Mesenchymal stem cell (in vitro differentiated cells and primary cell): ENCODE measurements at regions not wholly inside any gene's neighbourhood (a gene's known extent, or its start where the extent isn't known, plus 50 kb on each side); places are given as distances from the start of the nearest gene placed in this dataset.

Experiments
- DNase-seq: peaks from one replicate; pipeline ENCODE4 v3.0.0-alpha.2; 2013
- H2AFZ ChIP-seq: one replicate; pipeline ENCODE4 v1.6.1; 2013; ENCODE audit warnings: low read depth, mild to moderate bottlenecking, control low read depth, inconsistent platforms, low read length, moderate library complexity
- H2AK5ac ChIP-seq: 2 replicates; pipeline ENCODE4 v1.6.1; 2013; ENCODE audit warnings: low read length, moderate library complexity, mild to moderate bottlenecking, inconsistent platforms; ENCODE audit not compliant: severe bottlenecking
- H2BK120ac ChIP-seq: one replicate; pipeline ENCODE4 v1.6.1; 2013; ENCODE audit warnings: low read depth, mild to moderate bottlenecking, inconsistent platforms, low read length, moderate library complexity
- H2BK12ac ChIP-seq, 2 experiments: one replicate each; pipeline ENCODE4 v1.6.1; 2013; ENCODE audit warnings: inconsistent platforms in 2 of 2, low read length in 2 of 2, mild to moderate bottlenecking in 2 of 2, moderate library complexity in 2 of 2, control low read depth in 1 of 2
- H2BK15ac ChIP-seq: one replicate; pipeline ENCODE4 v1.6.1; 2013; ENCODE audit warnings: mild to moderate bottlenecking, low read depth, inconsistent platforms; ENCODE audit not compliant: poor library complexity, severe bottlenecking
- H2BK5ac ChIP-seq: 2 replicates; pipeline ENCODE4 v1.6.1; 2013; ENCODE audit warnings: low read depth, mild to moderate bottlenecking, low read length, control low read depth, inconsistent platforms; ENCODE audit not compliant: poor library complexity, severe bottlenecking
- H3K14ac ChIP-seq, 2 experiments: one replicate each; pipeline ENCODE4 v1.6.1; 2013; ENCODE audit warnings: inconsistent platforms in 2 of 2, low read length in 2 of 2, control low read depth in 1 of 2, mild to moderate bottlenecking in 1 of 2, moderate library complexity in 1 of 2
- H3K18ac ChIP-seq, 2 experiments: one replicate each; pipeline ENCODE4 v1.6.1; 2013; ENCODE audit warnings: inconsistent platforms in 2 of 2, low read length in 2 of 2, control low read depth in 1 of 2, low read depth in 1 of 2, mild to moderate bottlenecking in 1 of 2
- H3K23ac ChIP-seq, 2 experiments: one replicate each; pipeline ENCODE4 v1.6.1; 2013; ENCODE audit warnings: inconsistent platforms in 2 of 2, low read length in 2 of 2, mild to moderate bottlenecking in 2 of 2, moderate library complexity in 2 of 2, control low read depth in 1 of 2
- H3K27ac ChIP-seq: 2 replicates; pipeline ENCODE4 v1.5.1; 2013; ENCODE audit warnings: mild to moderate bottlenecking, moderate library complexity, low read length, control low read depth, inconsistent platforms; ENCODE audit not compliant: poor library complexity, severe bottlenecking
- H3K27me3 ChIP-seq, 2 experiments: 2 replicates each; pipeline versions ENCODE4 v1.6.1 to v1.7.0; 2013; ENCODE audit warnings: low read length in 2 of 2, mild to moderate bottlenecking in 2 of 2, moderate library complexity in 2 of 2, control low read depth in 1 of 2, inconsistent platforms in 1 of 2; ENCODE audit not compliant: control insufficient read depth in 1 of 2, insufficient read depth in 1 of 2
- H3K36me3 ChIP-seq, 2 experiments: 2 replicates each; pipeline versions ENCODE4 v1.6.1 to v1.7.0; 2013; ENCODE audit warnings: low read length in 2 of 2, control low read depth in 1 of 2, inconsistent platforms in 1 of 2, low read depth in 1 of 2, mild to moderate bottlenecking in 1 of 2; ENCODE audit not compliant: insufficient read depth in 2 of 2, control insufficient read depth in 1 of 2
- H3K4ac ChIP-seq, 2 experiments: one replicate each; pipeline ENCODE4 v1.6.1; 2013; ENCODE audit warnings: inconsistent platforms in 2 of 2, low read length in 2 of 2, mild to moderate bottlenecking in 2 of 2, moderate library complexity in 2 of 2, control low read depth in 1 of 2, low read depth in 1 of 2
- H3K4me1 ChIP-seq: 2 replicates; pipeline ENCODE4 v1.6.1; 2013; ENCODE audit warnings: low read depth, low read length, control low read depth; ENCODE audit not compliant: control insufficient read depth, insufficient read depth
- H3K4me2 ChIP-seq: 2 replicates; pipeline ENCODE4 v1.6.1; 2013; ENCODE audit warnings: low read length, mild to moderate bottlenecking, inconsistent platforms; ENCODE audit not compliant: poor library complexity, severe bottlenecking
- H3K4me3 ChIP-seq, 2 experiments: 2 replicates each; pipeline versions ENCODE4 v1.5.1 to v1.7.0; 2013; ENCODE audit warnings: low read length in 2 of 2, mild to moderate bottlenecking in 2 of 2, control low read depth in 1 of 2, low read depth in 1 of 2; ENCODE audit not compliant: insufficient read depth in 1 of 2
- H3K79me1 ChIP-seq: replicated peaks from 2 replicates; pipeline ENCODE4 v1.6.1; 2013; ENCODE audit warnings: mild to moderate bottlenecking, control low read depth, low read length, inconsistent platforms; ENCODE audit not compliant: poor library complexity, severe bottlenecking
- H3K9ac ChIP-seq: 2 replicates; pipeline ENCODE4 v1.7.0; 2013; ENCODE audit warnings: mild to moderate bottlenecking, low read length, moderate library complexity
- H3K9me3 ChIP-seq: 2 replicates; pipeline ENCODE4 v1.7.0; 2013; ENCODE audit warnings: mild to moderate bottlenecking, low read length; ENCODE audit not compliant: control insufficient read depth
- H4K8ac ChIP-seq: one replicate; pipeline ENCODE4 v1.6.1; 2013; ENCODE audit warnings: inconsistent platforms, mild to moderate bottlenecking, low read length, moderate library complexity
- H4K91ac ChIP-seq: one replicate; pipeline ENCODE4 v1.6.1; 2013; ENCODE audit warnings: mild to moderate bottlenecking, low read length, inconsistent platforms
- WGBS: methylation state at CpG from one replicate; pipeline ENCODE4 v1.1.7; 2013; ENCODE audit warnings: mixed read lengths; 5-methylcytosine and 5-hydroxymethylcytosine counted together

GRCh38 chr2:239600001-239600593, 199.3 kb upstream of the HDAC4 start:
- Histone ChIP-seq H2BK12ac (no peak overlapping the region), H3K9ac (no peak overlapping the region), H3K79me1 (no peaks in the 10 kb centered on the region), H2BK5ac (no peak overlapping the region), H3K4me3 (no peak overlapping the region), H4K8ac (no peak overlapping the region), H3K4me2 (no peak overlapping the region), H3K23ac (no peak overlapping the region), H3K18ac (no peak overlapping the region), H3K4me1 (no peaks in the 10 kb centered on the region), H2BK120ac (no peak overlapping the region), H3K9me3 (no peaks in the 10 kb centered on the region), H3K27me3 (peaks cover 0 to 15% of the 10 kb centered on the region in 2 experiments), H2AK5ac (no peak overlapping the region), H4K91ac (no peak overlapping the region), H3K14ac (no peak overlapping the region), H3K27ac (no peak overlapping the region), H2BK15ac (no peak overlapping the region), H3K4ac (no peak overlapping the region), H3K36me3 (no peaks in the 10 kb centered on the region), H2AFZ (no peak overlapping the region)
- 84% methylated on average over 14 of the region's 14 CpGs for WGBS
- DNase-seq: no peak

GRCh38 chr2:239599299-239599698, 198.5 kb upstream of the HDAC4 start:
- no peak for DNase-seq
- Histone ChIP-seq H3K4me3 (no peak overlapping the region), H2BK5ac (no peak overlapping the region), H3K9me3 (no peaks in the 10 kb centered on the region), H3K27me3 (peaks cover 0 to 13% of the 10 kb centered on the region in 2 experiments), H4K91ac (no peak overlapping the region), H2AFZ (no peak overlapping the region), H4K8ac (no peak overlapping the region), H3K27ac (no peak overlapping the region), H2BK12ac (no peak overlapping the region), H3K14ac (no peak overlapping the region), H3K23ac (no peak overlapping the region), H3K18ac (no peak overlapping the region), H3K4me1 (no peaks in the 10 kb centered on the region), H2BK15ac (no peak overlapping the region), H3K79me1 (no peaks in the 10 kb centered on the region), H2BK120ac (no peak overlapping the region), H3K36me3 (no peaks in the 10 kb centered on the region), H3K4ac (no peak overlapping the region), H3K9ac (no peak overlapping the region), H3K4me2 (no peak overlapping the region), H2AK5ac (no peak overlapping the region)
- 77% methylated on average over 14 of the region's 14 CpGs for WGBS

DNA sequence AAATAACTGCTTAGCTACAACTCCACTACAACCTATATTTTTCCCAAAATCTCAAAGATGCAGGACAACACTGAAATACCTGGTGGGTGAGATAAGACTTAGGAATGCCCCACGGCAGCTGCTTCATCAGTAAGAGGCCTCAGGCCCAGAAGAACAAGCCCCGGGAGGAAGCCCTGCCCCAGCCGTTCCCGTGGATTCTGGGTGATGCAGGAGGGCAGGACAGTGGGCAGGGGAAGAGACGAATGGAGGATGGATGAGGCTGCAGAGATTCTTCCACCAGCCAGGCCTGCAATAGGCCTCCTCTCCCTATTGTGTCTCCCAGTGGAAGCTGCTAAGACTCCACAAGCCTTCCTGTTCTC, 197.9 kb upstream of the HDAC4 start:
- H2AK5ac ChIP-seq: no peak overlapping the region
- H3K27ac ChIP-seq: no peak overlapping the region
- no peak for DNase-seq
- H3K9me3 ChIP-seq: no peaks in the 10 kb centered on the region
- no peak overlapping the region for H2BK12ac ChIP-seq
- H2BK15ac ChIP-seq: no peak overlapping the region
- no peak overlapping the region for H3K9ac ChIP-seq
- no peaks in the 10 kb centered on the region for H3K79me1 ChIP-seq
- WGBS: 81% methylated on average over 5 of the region's 5 CpGs
- H3K14ac ChIP-seq: no peak overlapping the region
- H3K4me2 ChIP-seq: no peak overlapping the region
- H4K8ac ChIP-seq: no peak overlapping the region
- no peak overlapping the region for H3K18ac ChIP-seq
- H4K91ac ChIP-seq: no peak overlapping the region
- no peak overlapping the region for H3K4ac ChIP-seq
- H2AFZ ChIP-seq: no peak overlapping the region
- peaks cover 0 to 10% of the 10 kb centered on the region in 2 experiments for H3K27me3 ChIP-seq
- no peak overlapping the region for H3K4me3 ChIP-seq
- H3K36me3 ChIP-seq: no peaks in the 10 kb centered on the region
- H3K4me1 ChIP-seq: no peaks in the 10 kb centered on the region
- H2BK120ac ChIP-seq: no peak overlapping the region
- no peak overlapping the region for H3K23ac ChIP-seq
- no peak overlapping the region for H2BK5ac ChIP-seq

GRCh38 chr2:239598011-239598731, 197.4 kb upstream of the HDAC4 start:
- H3K4me1 ChIP-seq: peaks cover 2% of the 10 kb centered on the region
- no peak overlapping the region for H2BK5ac ChIP-seq
- H2AK5ac ChIP-seq: no peak overlapping the region
- no peak overlapping the region for H2AFZ ChIP-seq
- 70% methylated on average over 20 of the region's 23 CpGs for WGBS
- no peak overlapping the region for H3K14ac ChIP-seq
- no peaks in the 10 kb centered on the region for H3K79me1 ChIP-seq
- H3K27me3 ChIP-seq: peaks cover 0 to 6% of the 10 kb centered on the region in 2 experiments
- no peak overlapping the region for H3K18ac ChIP-seq
- no peak overlapping the region for H3K4me2 ChIP-seq
- H3K36me3 ChIP-seq: no peaks in the 10 kb centered on the region
- H3K9ac ChIP-seq: no peak overlapping the region
- no peak overlapping the region for H3K27ac ChIP-seq
- H4K8ac ChIP-seq: no peak overlapping the region
- H2BK120ac ChIP-seq: no peak overlapping the region
- no peak overlapping the region for H3K4ac ChIP-seq
- DNase-seq: no peak
- H4K91ac ChIP-seq: no peak overlapping the region
- no peak overlapping the region for H2BK12ac ChIP-seq
- no peak overlapping the region for H3K4me3 ChIP-seq
- no peaks in the 10 kb centered on the region for H3K9me3 ChIP-seq
- H3K23ac ChIP-seq: no peak overlapping the region
- H2BK15ac ChIP-seq: no peak overlapping the region
